Spleen (tissue), 11 donors: ENCODE measurements at regions not wholly inside any gene's neighbourhood (a gene's known extent, or its start where the extent isn't known, plus 50 kb on each side); places are given as distances from the start of the nearest gene placed in this dataset.

ENCODE experiments used
- DNase-seq: peaks from one replicate; pipeline ENCODE4 v3.0.0-alpha.2; 2020
- H3K27ac ChIP-seq, 8 donors: fragments of 200-600 bp; sonication (generic) in 7 of 8; 1 replicate in 4 of 8; 2 replicates in 4 of 8; pipeline versions ENCODE4 v1.5.0 to v1.8.0; 2016 to 2021; ENCODE audit warnings: inconsistent platforms in 4 of 8, mild to moderate bottlenecking in 4 of 8, moderate library complexity in 1 of 8
- H3K27me3 ChIP-seq, 7 donors: fragments of 200-600 bp; sonication (generic) in 6 of 7; replicated peaks in 1 of 7; 1 replicate in 4 of 7; 2 replicates in 3 of 7; pipeline versions ENCODE4 v1.5.0 to v1.8.0; 2016 to 2021; ENCODE audit warnings: inconsistent platforms in 3 of 7, mild to moderate bottlenecking in 1 of 7
- H3K36me3 ChIP-seq, 6 donors: fragments of 200-600 bp; sonication (generic) in 5 of 6; 1 replicate in 4 of 6; 2 replicates in 2 of 6; pipeline versions ENCODE4 v1.5.0 to v1.8.0; 2016 to 2021; ENCODE audit warnings: inconsistent platforms in 2 of 6
- H3K4me1 ChIP-seq, 6 donors: fragments of 200-600 bp; sonication (generic) in 5 of 6; 1 replicate in 3 of 6; 2 replicates in 3 of 6; pipeline versions ENCODE4 v1.5.0 to v1.8.0; 2016 to 2021; ENCODE audit warnings: inconsistent platforms in 3 of 6
- H3K4me3 ChIP-seq, 8 donors: fragments of 200-600 bp; sonication (generic) in 7 of 8; 1 replicate in 4 of 8; 2 replicates in 4 of 8; pipeline versions ENCODE4 v1.5.0 to v1.8.0; 2016 to 2021; ENCODE audit warnings: inconsistent platforms in 4 of 8, mild to moderate bottlenecking in 4 of 8, moderate library complexity in 2 of 8
- H3K9me3 ChIP-seq, 8 donors: fragments of 200-600 bp; sonication (generic) in 7 of 8; 1 replicate in 4 of 8; 2 replicates in 4 of 8; pipeline versions ENCODE4 v1.5.0 to v1.8.0; 2016 to 2021; ENCODE audit warnings: inconsistent platforms in 4 of 8
- CTCF ChIP-seq, 11 experiments: fragments of 200-600 bp in 7 of 11; fragments of 450-650 bp in 4 of 11; sonication (generic) in 4 of 11; IDR thresholded peaks in 8 of 11; conservative IDR thresholded peaks in 3 of 11; 1 replicate in 7 of 11; 2 replicates in 4 of 11; pipeline versions ENCODE4 v1.4.0 to v1.8.0; 2016 to 2021; ENCODE audit warnings: antibody characterized with exemption in 11 of 11, inconsistent platforms in 4 of 11, mild to moderate bottlenecking in 1 of 11
- POLR2A ChIP-seq, 3 donors: fragments of 450-650 bp; IDR thresholded peaks; one replicate each; pipeline ENCODE4 v1.5.1; 2017; ENCODE audit warnings: antibody characterized with exemption in 3 of 3, mild to moderate bottlenecking in 1 of 3
- POLR2AphosphoS5 ChIP-seq, 3 donors: sonication (generic); formaldehyde crosslinking; IDR thresholded peaks; one replicate each; pipeline ENCODE4 v1.5.1; 2017; ENCODE audit warnings: antibody characterized with exemption in 3 of 3
- WGBS, 5 donors: extraction: QIAGEN DNeasy Blood & Tissue Kit in 3 of 5; methylation state at CpG; one replicate each; pipeline versions ENCODE4 v1.1.5 to v1.1.7; 2013 to 2018; 5-methylcytosine and 5-hydroxymethylcytosine counted together
- intact Hi-C: fragments of 100-400 bp; cut with DNase I; formaldehyde crosslinking; loops from one replicate; pipeline ENCODE4 v1.15.0; 2023; ENCODE audit warnings: low total_unique reads
- donor health status: healthy with polysubstance abuse.
- donor health status: DM: no; HTN: no; CAD: no; lungs with moderate emphysema.
- donor health status: DM: no; HTN: no; CAD: no.
- donor health status: Bipolar disorder and iron deficiency.
- donor health status: healthy.
- donor health status: DM: no; HTN: no; CAD: no.
- donor health status: DM: yes; HTN: yes; CAD: no.

- WGBS, 5 donors, result 92 to 97% (median 95%) methylated on average over 5 to 7 of the region's 7 CpGs
- no peak for TF ChIP-seq CTCF (IDR thresholded peaks at IDR 0.05 in 8 of 11, conservative IDR thresholded peaks at IDR 0.05 in 3 of 11)
- TF ChIP-seq POLR2A (IDR thresholded peaks at IDR 0.05), result no peak
- no peak for TF ChIP-seq POLR2AphosphoS5 (IDR thresholded peaks at IDR 0.05)
- Histone ChIP-seq H3K27me3 (peaks cover 0 to 31% (median 0%) of the 10 kb centered on the region in 7 donors), H3K36me3 (no peaks in the 10 kb centered on the region), H3K4me3 (no peak overlapping the region), H3K9me3 (no peaks in the 10 kb centered on the region), H3K27ac (no peak overlapping the region), H3K4me1 (peaks cover 34 to 64% (median 48%) of the 10 kb centered on the region in 6 donors)
- intact Hi-C loops, result loop anchor here (10.0 kb wide), 1 partner anchor 413 kb away; no protein-coding TSS in a partner anchor
- DNase-seq, result no peak
Observed at GRCh38 chr2:128737546-128737826, 418.8 kb upstream of the HS6ST1 start.

- Histone ChIP-seq H3K4me3 (no peak overlapping the region), H3K36me3 (no peaks in the 10 kb centered on the region), H3K27ac (no peak overlapping the region), H3K27me3 (peaks cover 0 to 31% (median 0%) of the 10 kb centered on the region in 7 donors), H3K4me1 (peaks cover 27 to 53% (median 45%) of the 10 kb centered on the region in 6 donors), H3K9me3 (no peaks in the 10 kb centered on the region)
- no peak for TF ChIP-seq POLR2AphosphoS5 (IDR thresholded peaks at IDR 0.05)
- no peak for TF ChIP-seq POLR2A (IDR thresholded peaks at IDR 0.05)
- no peak for TF ChIP-seq CTCF (IDR thresholded peaks at IDR 0.05 in 8 of 11, conservative IDR thresholded peaks at IDR 0.05 in 3 of 11)
- intact Hi-C loops, result loop anchor here (10.0 kb wide), 1 partner anchor 414 kb away; no protein-coding TSS in a partner anchor
- WGBS, 5 donors, result 84 to 90% (median 88%) methylated on average over 8 of the region's 8 CpGs
- no peak for DNase-seq
Observed at GRCh38 chr2:128738446-128739110, 419.9 kb upstream of the HS6ST1 start.

GRCh38 chr2:128742467-128742866, 423.8 kb upstream of the HS6ST1 start:
- TF ChIP-seq CTCF (IDR thresholded peaks at IDR 0.05 in 8 of 11, conservative IDR thresholded peaks at IDR 0.05 in 3 of 11) (no peak), POLR2A (IDR thresholded peaks at IDR 0.05) (no peak), POLR2AphosphoS5 (IDR thresholded peaks at IDR 0.05) (no peak)
- H3K4me1 ChIP-seq, result peaks cover 0 to 31% (median 13%) of the 10 kb centered on the region in 6 donors

GRCh38 chr2:128745946-128746345, 427.3 kb upstream of the HS6ST1 start:
- no peaks in the 10 kb centered on the region for H3K9me3 ChIP-seq
- H3K27me3 ChIP-seq, result no peaks in the 10 kb centered on the region
- intact Hi-C loops, result no loop called here
- DNase-seq, result no peak
- no peaks in the 10 kb centered on the region for H3K36me3 ChIP-seq
- TF ChIP-seq POLR2AphosphoS5 (IDR thresholded peaks at IDR 0.05) (no peak), POLR2A (IDR thresholded peaks at IDR 0.05) (no peak), CTCF (IDR thresholded peaks at IDR 0.05 in 8 of 11, conservative IDR thresholded peaks at IDR 0.05 in 3 of 11) (no peak)
- H3K4me3 ChIP-seq, result no peak overlapping the region
- peaks cover 0 to 25% (median 11%) of the 10 kb centered on the region in 6 donors for H3K4me1 ChIP-seq
- no peak overlapping the region for H3K27ac ChIP-seq

More at GRCh38 chr2:128742467-128742866, 423.8 kb upstream of the HS6ST1 start:
- H3K9me3 ChIP-seq, result no peaks in the 10 kb centered on the region
- H3K27ac ChIP-seq, result no peak overlapping the region
- WGBS, 5 donors, result 87 to 94% (median 90%) methylated on average over 3 of the region's 3 CpGs
- no peaks in the 10 kb centered on the region for H3K27me3 ChIP-seq
- no peak overlapping the region for H3K4me3 ChIP-seq
- H3K36me3 ChIP-seq, result no peaks in the 10 kb centered on the region
- DNase-seq, result no peak
- intact Hi-C loops, result no loop called here
